Dermis blood vessel endothelial cell (primary cell): ENCODE measurements at regions not wholly inside any gene's neighbourhood (a gene's known extent, or its start where the extent isn't known, plus 50 kb on each side); places are given as distances from the start of the nearest gene placed in this dataset.

ENCODE experiments used
- DNase-seq: peaks from one replicate; pipeline ENCODE4 v3.0.0; 2010

DNA sequence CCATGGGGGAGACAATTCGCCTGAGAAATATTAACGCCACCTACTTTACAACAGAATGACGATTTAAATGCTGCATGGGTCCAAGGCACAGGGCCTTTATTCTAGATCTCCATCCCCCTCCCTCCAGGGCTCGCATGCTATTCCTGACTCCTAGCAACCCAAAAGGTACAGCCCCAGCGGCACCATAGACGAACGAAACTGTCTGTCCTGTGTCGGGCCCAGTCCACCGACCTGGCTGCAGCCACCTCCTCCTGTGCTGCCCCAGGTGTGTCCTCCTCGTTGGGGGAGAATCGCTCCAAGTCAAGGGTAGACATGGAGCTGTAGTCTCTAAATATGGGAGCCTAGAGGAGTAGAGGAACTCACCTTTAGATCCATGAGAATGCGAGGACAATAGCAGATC lies 196.5 kb downstream of the TOMM20 start:
- DNase-seq, result no peak

DNA sequence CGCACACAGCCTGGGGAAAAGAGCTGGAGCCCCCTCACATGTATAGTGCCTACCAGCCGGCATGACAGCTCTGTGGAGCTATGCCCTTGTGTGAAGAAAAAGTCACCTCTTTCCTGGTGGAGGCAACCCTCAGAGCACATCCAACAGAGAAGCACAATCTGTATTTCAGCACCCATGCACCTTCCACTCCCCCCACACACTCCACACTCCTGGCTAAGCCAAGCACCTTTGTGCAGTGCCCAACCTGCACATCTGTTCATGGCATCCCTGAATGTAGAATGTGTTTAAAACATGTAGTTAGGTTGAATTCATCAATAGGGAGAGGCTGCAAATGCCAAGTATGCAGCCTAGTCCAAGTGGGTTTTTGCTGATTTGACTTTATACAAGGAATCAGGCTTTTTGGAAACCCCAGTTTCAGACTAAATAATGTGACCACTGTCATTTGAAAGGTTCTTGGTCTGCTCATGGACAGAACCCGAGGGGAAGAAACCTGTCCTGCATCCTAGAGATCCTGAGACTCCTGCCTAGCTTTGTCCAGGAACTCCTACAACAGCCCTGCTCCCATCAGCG lies 197.1 kb downstream of the TOMM20 start:
- no peak for DNase-seq

GRCh38 chr1:234929369-234929768 lies 199.3 kb downstream of the TOMM20 start:
- DNase-seq, result no peak

DNA sequence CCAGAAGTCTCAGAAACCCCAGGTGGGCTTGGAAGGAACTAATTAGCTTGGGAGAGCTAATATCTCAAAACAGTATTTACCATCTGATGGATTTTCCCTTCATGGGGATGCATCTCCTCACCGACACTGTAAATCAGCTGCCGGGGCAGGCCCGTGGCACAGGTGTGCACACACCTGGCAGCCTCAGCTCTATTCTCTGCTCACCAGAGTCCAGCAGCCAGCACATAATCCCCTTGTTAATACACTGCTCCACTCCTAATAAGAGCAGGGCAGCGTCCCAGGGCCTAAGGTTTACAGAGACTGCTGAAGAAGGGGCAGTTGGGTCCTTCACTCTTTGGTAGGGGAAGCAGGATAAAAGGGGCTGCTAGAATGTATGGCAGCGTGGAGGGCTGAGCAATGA lies 200.0 kb downstream of the TOMM20 start:
- DNase-seq, result no peak

GRCh38 chr1:234927971-234928640 lies 200.5 kb downstream of the TOMM20 start:
- DNase-seq, result no peak

- no peak for DNase-seq
These were observed 201.2 kb downstream of the TOMM20 start for GRCh38 chr1:234927312-234927970.

- peak; percentile 59 for DNase-seq
These were observed 201.9 kb downstream of the TOMM20 start for GRCh38 chr1:234926559-234927311.

DNA sequence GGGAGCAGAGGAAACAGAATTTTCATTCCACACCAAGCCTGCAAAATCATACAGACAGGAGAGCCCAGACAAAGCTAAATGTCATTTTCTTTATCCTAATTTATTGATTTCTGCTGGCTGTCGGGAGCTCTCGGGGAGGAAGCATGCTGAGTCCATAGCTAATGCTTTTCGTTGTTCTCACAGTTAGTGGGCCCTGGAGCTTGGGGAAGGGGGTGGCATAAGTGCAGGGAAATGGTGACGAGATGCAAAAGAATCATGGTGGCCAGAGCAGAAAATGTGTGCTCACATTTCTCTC lies 202.4 kb downstream of the TOMM20 start:
- DNase-seq, result no peak

- peak; percentile 96 for DNase-seq
These were observed 203.0 kb downstream of the TOMM20 start for GRCh38 chr1:234925440-234926263.

GRCh38 chr1:234924450-234925355 lies 203.9 kb downstream of the TOMM20 start:
- DNase-seq, result peak; percentile 55

GRCh38 chr1:234923626-234924025 lies 205.0 kb downstream of the TOMM20 start:
- DNase-seq, result no peak

DNA sequence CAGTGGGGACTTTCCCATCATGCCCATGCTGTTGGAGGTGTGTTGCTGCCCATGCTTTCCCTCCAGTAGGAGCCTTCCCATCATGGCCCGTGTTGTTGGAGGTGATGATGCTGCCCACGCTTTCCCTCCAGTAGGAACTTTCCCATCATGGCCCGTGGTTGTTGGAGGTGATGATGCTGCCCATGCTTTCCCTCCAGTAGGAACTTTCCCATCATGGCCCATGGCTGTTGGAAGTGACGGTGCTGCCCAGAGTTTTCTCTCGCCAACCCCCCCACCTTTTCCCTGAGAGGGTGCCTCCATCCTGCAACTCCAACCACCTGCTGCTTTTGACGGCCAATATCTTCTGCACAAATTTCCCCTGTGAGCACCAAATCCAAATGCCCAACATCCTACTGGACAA lies 205.7 kb downstream of the TOMM20 start:
- DNase-seq, result no peak

GRCh38 chr1:234921266-234922062 lies 207.2 kb downstream of the TOMM20 start:
- DNase-seq, result peak; percentile 95

GRCh38 chr1:234920843-234921140 lies 207.8 kb downstream of the TOMM20 start:
- no peak for DNase-seq

DNA sequence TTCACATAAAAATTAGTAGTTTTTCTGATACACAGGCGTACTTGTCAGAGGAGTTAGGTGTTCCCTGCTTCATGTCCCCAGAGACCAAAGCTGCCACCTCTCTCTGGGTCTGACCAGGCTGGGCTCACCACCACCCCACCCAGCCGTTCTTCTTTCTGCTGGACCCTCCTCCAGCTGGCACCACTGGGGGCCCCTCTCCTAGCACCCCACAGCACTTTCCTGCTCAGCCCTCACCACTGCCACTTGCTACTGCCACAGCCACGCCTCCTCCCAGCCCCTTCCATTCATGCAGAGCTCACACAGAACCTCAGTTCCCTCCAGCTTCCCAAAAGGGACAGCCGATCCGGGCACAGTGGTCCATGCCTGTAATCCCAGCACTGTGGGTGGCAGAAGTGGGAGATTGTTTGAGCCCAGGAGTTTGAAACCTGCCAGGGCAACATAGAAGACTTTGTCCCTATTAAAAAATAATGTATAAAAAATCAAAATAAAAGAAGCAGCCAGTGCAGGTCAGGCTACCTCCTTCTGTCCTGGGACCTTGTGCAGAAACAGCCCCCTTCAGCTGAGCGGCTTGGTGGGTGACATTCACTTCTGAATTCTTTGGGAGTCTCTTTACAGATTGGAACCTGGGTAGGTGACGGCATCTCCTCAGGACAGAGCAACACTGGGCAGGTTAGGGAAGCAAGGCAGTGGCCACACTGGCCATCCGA lies 208.3 kb downstream of the TOMM20 start:
- DNase-seq, result no peak

GRCh38 chr1:234918961-234919761 lies 209.5 kb downstream of the TOMM20 start:
- peak; percentile 60 for DNase-seq

- peak; percentile 98 for DNase-seq
These were observed 210.3 kb downstream of the TOMM20 start for GRCh38 chr1:234918181-234918841.

- no peak for DNase-seq
These were observed 211.0 kb downstream of the TOMM20 start for GRCh38 chr1:234917495-234918180.
